ENCODE measurements at regions not wholly inside any gene's neighbourhood (a gene's known extent, or its start where the extent isn't known, plus 50 kb on each side); places are given as distances from the start of the nearest gene placed in this dataset.

DNA sequence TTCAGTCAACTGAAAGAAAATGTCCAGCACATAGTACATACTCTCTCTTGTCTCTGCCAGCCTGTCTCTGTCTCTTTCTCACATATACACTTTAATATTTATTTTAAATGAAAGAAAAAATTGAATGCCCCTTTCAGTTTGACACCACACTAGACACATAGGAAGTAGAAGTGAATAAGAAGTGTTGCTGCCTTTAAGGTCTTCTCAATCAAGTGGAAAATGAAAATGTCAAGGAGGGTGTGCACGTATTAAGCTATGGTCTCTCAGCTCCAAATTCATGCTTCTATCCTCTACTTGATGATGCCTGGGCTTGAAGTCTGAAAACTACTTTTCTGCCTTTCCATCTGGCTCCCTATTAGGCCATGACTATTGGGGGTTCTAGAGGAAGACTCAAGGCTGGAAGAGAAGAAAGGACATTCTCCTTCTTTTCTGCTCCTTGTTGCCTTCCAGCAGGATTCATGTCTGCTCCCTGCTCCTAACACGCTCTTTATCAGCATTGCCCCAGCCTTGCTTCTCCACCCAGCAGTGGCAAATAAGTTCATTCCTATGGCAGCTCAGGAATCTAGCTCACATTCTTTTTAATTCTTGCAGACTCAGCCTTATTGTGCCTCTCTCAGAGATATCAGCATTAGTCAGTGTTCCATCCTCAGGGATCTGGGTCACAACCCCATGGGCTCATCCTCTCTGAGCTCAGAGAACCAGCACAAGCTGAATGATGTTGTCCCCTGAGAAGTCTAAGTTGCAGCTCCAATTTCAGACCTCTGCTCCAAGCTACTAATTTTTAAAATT is 609.1 kb upstream of the GRM7 start:
- TF ChIP-seq CTCF (IDR thresholded peaks at IDR 0.05; ENCODE audit: extremely low read depth in 1 of 2, insufficient read depth in 1 of 2, low read depth in 1 of 2, low read length in 2 of 2), result no peak
- TF ChIP-seq MAX (IDR thresholded peaks at IDR 0.05; ENCODE audit: insufficient read depth, insufficient read length), result no peak

Data from endothelial cell of umbilical vein (primary cell).